Ishikawa (cell line): ENCODE measurements at regions not wholly inside any gene's neighbourhood (a gene's known extent, or its start where the extent isn't known, plus 50 kb on each side); places are given as distances from the start of the nearest gene placed in this dataset.

Source experiments
- CEBPB ChIP-seq: IDR thresholded peaks from 2 replicates; pipeline ENCODE4 v1.6.1; 2012
- CREB1 ChIP-seq: IDR thresholded peaks from 2 replicates; pipeline ENCODE4 v1.6.1; 2012; ENCODE audit warnings: low read depth
- EGR1 ChIP-seq: IDR thresholded peaks from 2 replicates; pipeline ENCODE4 v1.6.1; 2012
- EP300 ChIP-seq: IDR thresholded peaks from 2 replicates; pipeline ENCODE4 v1.6.1; 2012; ENCODE audit warnings: borderline replicate concordance
- FOXM1 ChIP-seq: IDR thresholded peaks from 2 replicates; pipeline ENCODE4 v1.6.1; 2012; ENCODE audit warnings: low read depth, borderline replicate concordance
- NFIC ChIP-seq: IDR thresholded peaks from 2 replicates; pipeline ENCODE4 v1.6.1; 2012
- RAD21 ChIP-seq: IDR thresholded peaks from 2 replicates; pipeline ENCODE4 v1.6.1; 2012; ENCODE audit warnings: low read depth
- TAF1 ChIP-seq: IDR thresholded peaks from 2 replicates; pipeline ENCODE4 v1.6.1; 2012; ENCODE audit warnings: low read depth, mild to moderate bottlenecking
- TCF12 ChIP-seq: IDR thresholded peaks from 2 replicates; pipeline ENCODE4 v1.6.1; 2012; ENCODE audit warnings: low read depth
- TEAD4 ChIP-seq: IDR thresholded peaks from 2 replicates; pipeline ENCODE4 v1.6.1; 2012
- YY1 ChIP-seq: IDR thresholded peaks from 2 replicates; pipeline ENCODE4 v1.6.1; 2012; ENCODE audit warnings: low read depth
- ZBTB7A ChIP-seq: IDR thresholded peaks from 2 replicates; pipeline ENCODE4 v1.6.1; 2012; ENCODE audit warnings: low read depth
- TF ChIP-seq, protein P1 (sequence below): IDR thresholded peaks from 2 replicates; pipeline ENCODE4 v1.6.1; 2012; ENCODE audit warnings: low read depth, mild to moderate bottlenecking
- TF ChIP-seq, protein P2 (sequence below): IDR thresholded peaks from 2 replicates; pipeline ENCODE4 v1.6.1; 2012
- TF ChIP-seq, protein P3 (sequence below): IDR thresholded peaks from 2 replicates; pipeline ENCODE4 v1.6.1; 2012

DNA sequence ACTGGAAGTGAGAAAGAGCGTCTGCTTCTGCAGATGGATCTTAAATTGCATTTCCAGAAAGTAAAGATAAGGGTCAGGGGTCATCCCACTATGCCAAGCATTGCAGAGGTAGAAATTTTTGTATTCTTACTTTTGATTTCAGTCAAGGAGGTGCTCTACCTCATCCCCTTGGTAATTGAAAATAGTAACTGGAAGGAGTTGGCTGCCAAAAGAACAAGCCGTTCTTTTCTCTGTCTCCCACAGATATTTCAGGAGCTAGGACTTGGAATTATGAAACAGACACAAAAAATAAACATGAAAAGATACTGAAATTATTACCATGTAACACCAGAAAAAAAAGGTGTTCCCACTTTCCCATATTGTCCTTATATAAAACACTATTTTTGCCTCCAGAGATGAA lies 309.9 kb upstream of the UMPS start:
- no peak for TF ChIP-seq CREB1
- TF ChIP-seq CEBPB, result no peak
- TF ChIP-seq YY1, result no peak
- TF ChIP-seq ZBTB7A, result no peak
- TF ChIP-seq EGR1, result no peak
- no peak for TF ChIP-seq RAD21
- TF ChIP-seq, protein P1, sequence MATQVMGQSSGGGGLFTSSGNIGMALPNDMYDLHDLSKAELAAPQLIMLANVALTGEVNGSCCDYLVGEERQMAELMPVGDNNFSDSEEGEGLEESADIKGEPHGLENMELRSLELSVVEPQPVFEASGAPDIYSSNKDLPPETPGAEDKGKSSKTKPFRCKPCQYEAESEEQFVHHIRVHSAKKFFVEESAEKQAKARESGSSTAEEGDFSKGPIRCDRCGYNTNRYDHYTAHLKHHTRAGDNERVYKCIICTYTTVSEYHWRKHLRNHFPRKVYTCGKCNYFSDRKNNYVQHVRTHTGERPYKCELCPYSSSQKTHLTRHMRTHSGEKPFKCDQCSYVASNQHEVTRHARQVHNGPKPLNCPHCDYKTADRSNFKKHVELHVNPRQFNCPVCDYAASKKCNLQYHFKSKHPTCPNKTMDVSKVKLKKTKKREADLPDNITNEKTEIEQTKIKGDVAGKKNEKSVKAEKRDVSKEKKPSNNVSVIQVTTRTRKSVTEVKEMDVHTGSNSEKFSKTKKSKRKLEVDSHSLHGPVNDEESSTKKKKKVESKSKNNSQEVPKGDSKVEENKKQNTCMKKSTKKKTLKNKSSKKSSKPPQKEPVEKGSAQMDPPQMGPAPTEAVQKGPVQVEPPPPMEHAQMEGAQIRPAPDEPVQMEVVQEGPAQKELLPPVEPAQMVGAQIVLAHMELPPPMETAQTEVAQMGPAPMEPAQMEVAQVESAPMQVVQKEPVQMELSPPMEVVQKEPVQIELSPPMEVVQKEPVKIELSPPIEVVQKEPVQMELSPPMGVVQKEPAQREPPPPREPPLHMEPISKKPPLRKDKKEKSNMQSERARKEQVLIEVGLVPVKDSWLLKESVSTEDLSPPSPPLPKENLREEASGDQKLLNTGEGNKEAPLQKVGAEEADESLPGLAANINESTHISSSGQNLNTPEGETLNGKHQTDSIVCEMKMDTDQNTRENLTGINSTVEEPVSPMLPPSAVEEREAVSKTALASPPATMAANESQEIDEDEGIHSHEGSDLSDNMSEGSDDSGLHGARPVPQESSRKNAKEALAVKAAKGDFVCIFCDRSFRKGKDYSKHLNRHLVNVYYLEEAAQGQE, result no peak
- no peak for TF ChIP-seq TCF12
- TF ChIP-seq EP300, result no peak
- TF ChIP-seq, protein P2, sequence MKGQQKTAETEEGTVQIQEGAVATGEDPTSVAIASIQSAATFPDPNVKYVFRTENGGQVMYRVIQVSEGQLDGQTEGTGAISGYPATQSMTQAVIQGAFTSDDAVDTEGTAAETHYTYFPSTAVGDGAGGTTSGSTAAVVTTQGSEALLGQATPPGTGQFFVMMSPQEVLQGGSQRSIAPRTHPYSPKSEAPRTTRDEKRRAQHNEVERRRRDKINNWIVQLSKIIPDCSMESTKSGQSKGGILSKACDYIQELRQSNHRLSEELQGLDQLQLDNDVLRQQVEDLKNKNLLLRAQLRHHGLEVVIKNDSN, result no peak
- no peak for TF ChIP-seq TEAD4

DNA sequence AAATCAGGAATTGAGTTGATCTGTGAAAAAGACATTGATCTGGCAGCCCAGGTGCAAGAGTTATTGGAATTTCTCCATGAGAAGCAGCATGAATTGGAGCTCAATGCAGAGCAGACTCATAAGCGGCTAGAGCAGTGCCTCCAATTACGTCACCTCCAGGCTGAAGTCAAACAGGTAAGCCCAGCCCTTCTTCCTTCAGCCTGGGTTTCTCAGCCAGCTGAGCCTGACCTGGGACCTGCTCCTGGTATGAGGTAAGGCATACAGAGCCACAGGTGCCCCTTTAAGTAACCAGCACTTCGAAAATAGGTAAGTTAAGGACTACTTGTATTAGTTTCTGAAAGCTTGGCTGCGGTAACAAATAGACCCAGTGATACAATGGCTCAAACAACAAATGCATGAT lies 307.4 kb upstream of the UMPS start:
- no peak for TF ChIP-seq FOXM1
- no peak for TF ChIP-seq TEAD4
- TF ChIP-seq EP300, result no peak
- TF ChIP-seq TAF1, result no peak
- TF ChIP-seq YY1, result no peak
- no peak for TF ChIP-seq NFIC
- TF ChIP-seq, protein P1, result no peak
- no peak for TF ChIP-seq CEBPB
- TF ChIP-seq TCF12, result no peak
- no peak for TF ChIP-seq CREB1
- TF ChIP-seq, protein P3, sequence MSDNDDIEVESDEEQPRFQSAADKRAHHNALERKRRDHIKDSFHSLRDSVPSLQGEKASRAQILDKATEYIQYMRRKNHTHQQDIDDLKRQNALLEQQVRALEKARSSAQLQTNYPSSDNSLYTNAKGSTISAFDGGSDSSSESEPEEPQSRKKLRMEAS, result no peak

DNA sequence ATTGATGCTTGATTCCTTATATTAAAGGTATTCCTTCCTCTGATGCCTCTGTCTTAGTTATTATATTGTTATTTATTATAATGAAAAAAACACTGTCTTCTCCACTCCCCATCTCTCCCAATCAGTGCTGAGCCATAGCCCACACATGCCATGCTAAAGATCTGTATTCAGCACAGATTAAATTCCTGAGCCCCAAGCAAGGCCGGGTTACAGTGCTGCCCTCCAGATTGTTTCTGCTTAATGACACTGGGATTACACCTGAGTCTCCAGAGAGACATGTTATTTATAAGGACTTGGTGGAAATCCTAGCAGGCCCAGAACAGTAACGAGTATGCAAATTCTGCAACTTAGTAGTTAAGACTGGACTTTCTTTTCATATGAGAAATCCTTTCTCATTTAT lies 305.9 kb upstream of the UMPS start:
- TF ChIP-seq TEAD4 (no peak), TAF1 (no peak), CREB1 (no peak), EP300 (no peak), ZBTB7A (no peak), TCF12 (no peak), FOXM1 (no peak), NFIC (no peak), EGR1 (no peak), YY1 (no peak), CEBPB (no peak), RAD21 (no peak)
- TF ChIP-seq, protein P1, result no peak
- TF ChIP-seq, protein P2, result no peak
- TF ChIP-seq, protein P3, result no peak

DNA sequence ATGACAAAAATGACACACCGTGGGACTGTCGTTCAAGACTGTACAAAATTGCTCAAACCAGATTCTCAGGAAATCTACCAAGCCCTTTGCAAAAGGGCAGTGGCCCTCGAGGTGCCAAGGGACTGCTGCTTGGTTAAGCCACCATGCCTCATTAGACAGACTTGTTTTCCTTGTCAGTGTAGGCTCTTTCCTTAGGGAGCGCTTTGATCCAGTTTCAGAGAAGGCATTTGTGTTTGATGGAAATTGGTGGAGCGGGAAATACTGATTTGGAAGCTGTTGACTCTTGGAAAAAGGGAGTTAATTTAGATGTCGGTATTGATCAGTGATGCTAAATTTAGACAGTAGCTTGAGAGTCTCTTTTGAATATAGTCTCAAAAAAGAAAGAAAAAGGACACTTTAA lies 304.3 kb upstream of the UMPS start:
- TF ChIP-seq TAF1, result no peak
- TF ChIP-seq RAD21, result no peak
- TF ChIP-seq TCF12, result no peak
- TF ChIP-seq CEBPB, result no peak
- TF ChIP-seq EP300, result no peak

DNA sequence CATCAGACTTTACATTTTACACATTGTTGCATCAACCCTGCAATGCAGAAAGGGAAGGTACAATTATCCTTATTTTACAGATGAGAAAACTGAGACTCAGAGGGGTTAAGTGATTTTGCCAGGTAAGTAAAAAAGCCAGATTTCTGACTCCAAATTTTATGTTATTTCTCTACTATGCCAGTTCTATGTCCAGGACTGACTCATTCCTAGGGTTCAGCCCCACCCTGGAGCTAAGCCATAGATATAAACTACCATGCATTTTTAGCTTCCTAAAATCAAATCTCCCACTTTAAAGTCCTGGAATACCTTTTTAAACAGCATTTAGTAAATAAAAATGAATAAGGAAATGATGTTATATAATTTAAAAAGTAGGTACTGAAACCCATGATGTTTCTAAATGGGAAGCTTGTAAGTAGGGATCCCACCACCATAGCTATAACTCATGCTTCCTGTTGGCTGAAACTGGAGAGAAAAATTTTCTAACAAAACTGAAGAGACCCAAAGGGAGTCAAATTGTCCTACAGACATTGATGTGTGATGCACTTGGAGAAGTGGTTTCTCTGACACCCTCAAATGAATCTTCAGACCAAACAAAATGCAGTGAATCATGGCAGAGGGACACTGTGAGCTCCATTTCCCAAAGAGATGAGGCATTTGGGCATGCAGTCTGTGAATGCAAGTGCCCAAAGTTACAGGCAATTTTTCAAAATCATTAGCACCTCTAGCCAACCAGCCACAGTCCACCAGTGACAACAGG lies 301.7 kb upstream of the UMPS start:
- TF ChIP-seq TAF1 (no peak), FOXM1 (no peak), NFIC (no peak), RAD21 (no peak), YY1 (no peak)
- TF ChIP-seq, protein P3, result no peak
